PC-3 (cell line): ENCODE measurements at regions not wholly inside any gene's neighbourhood (a gene's known extent, or its start where the extent isn't known, plus 50 kb on each side); places are given as distances from the start of the nearest gene placed in this dataset.

ENCODE experiments used
- ATAC-seq: fragments of 200-7000 bp; cut with Tn5 transposase; 2 replicates; pipeline ENCODE4 v1.9.1; 2020; ENCODE audit warnings: mild to moderate bottlenecking, moderate library complexity
- BruUV-seq: library from RNA; stranded (reverse); fragments of 400-500 nt; replicated peaks from 2 replicates; lab custom pipeline; 2021; lab: Mats Ljungman, UMichigan
- CTCF ChIA-PET: fragments of 300-600 bp; sonication (Branson Sonifier 250); formaldehyde crosslinking; loops from one replicate; lab custom pipeline; 2022; ENCODE audit warnings: antibody characterized with exemption; lab: Charles Lee
- POLR2A ChIA-PET: fragments of 300-600 bp; sonication (Branson Sonifier 250); formaldehyde crosslinking; loops from one replicate; lab custom pipeline; 2022; ENCODE audit warnings: antibody characterized with exemption; ENCODE audit not compliant: unreplicated experiment; lab: Charles Lee
- DNase-seq: peaks from one replicate; pipeline ENCODE4 v3.0.0-alpha.2; 2015
- H2AFZ ChIP-seq: fragments of 300-600 bp; sonication (generic); 2 replicates; pipeline ENCODE4 v1.6.0; 2016; ENCODE audit warnings: antibody characterized with exemption, low read length
- H3F3A ChIP-seq: fragments of 300-600 bp; sonication (generic); one replicate; pipeline ENCODE4 v1.6.0; 2017; ENCODE audit warnings: antibody characterized with exemption, low read length, control low read depth, mild to moderate bottlenecking; ENCODE audit not compliant: unreplicated experiment
- H3K27ac ChIP-seq: fragments of 300-600 bp; sonication (generic); 2 replicates; pipeline ENCODE4 v1.5.1; 2016; ENCODE audit warnings: mild to moderate bottlenecking, low read length
- H3K27me3 ChIP-seq: fragments of 300-600 bp; sonication (generic); 2 replicates; pipeline ENCODE4 v1.6.1; 2016; ENCODE audit warnings: low read length, mixed read lengths
- H3K36me3 ChIP-seq: fragments of 300-600 bp; sonication (generic); 2 replicates; pipeline ENCODE4 v1.6.1; 2016; ENCODE audit warnings: low read depth, mixed run types, low read length, mixed read lengths
- H3K4me1 ChIP-seq: fragments of 300-600 bp; sonication (generic); 2 replicates; pipeline ENCODE4 v1.5.1; 2016; ENCODE audit warnings: low read length; ENCODE audit not compliant: insufficient read depth
- H3K4me2 ChIP-seq: fragments of 300-600 bp; sonication (generic); 2 replicates; pipeline ENCODE4 v1.6.0; 2016; ENCODE audit warnings: low read length
- H3K4me3 ChIP-seq: fragments of 300-600 bp; sonication (generic); 2 replicates; pipeline ENCODE4 v1.5.1; 2016; ENCODE audit warnings: mild to moderate bottlenecking, low read length, mixed read lengths
- H3K79me2 ChIP-seq: fragments of 300-600 bp; sonication (generic); 2 replicates; pipeline ENCODE4 v1.6.1; 2017; ENCODE audit warnings: low read length, mixed read lengths
- H3K9ac ChIP-seq: fragments of 300-600 bp; sonication (generic); 2 replicates; pipeline ENCODE4 v1.6.0; 2016; ENCODE audit warnings: mild to moderate bottlenecking, low read length
- H3K9me2 ChIP-seq: fragments of 300-600 bp; sonication (generic); replicated peaks from 2 replicates; pipeline ENCODE4 v1.6.1; 2016; ENCODE audit warnings: mixed run types, low read length, mixed read lengths
- H3K9me3 ChIP-seq: fragments of 300-600 bp; sonication (generic); 2 replicates; pipeline ENCODE4 v1.6.1; 2016; ENCODE audit warnings: low read length, mixed read lengths
- H4K20me1 ChIP-seq: fragments of 300-600 bp; sonication (generic); 2 replicates; pipeline ENCODE4 v1.6.1; 2016; ENCODE audit warnings: low read length, mixed read lengths
- EZH2 ChIP-seq: fragments of 300-600 bp; sonication (generic); IDR thresholded peaks from one replicate; pipeline ENCODE4 v1.6.1; 2017; ENCODE audit warnings: antibody characterized with exemption, mild to moderate bottlenecking, low read length; ENCODE audit not compliant: unreplicated experiment
- EZH2phosphoT487 ChIP-seq: fragments of 300-600 bp; sonication (generic); IDR thresholded peaks from 2 replicates; pipeline ENCODE4 v1.6.1; 2018; ENCODE audit warnings: mild to moderate bottlenecking, antibody characterized with exemption, low read length, borderline replicate concordance
- intact Hi-C: fragments of 100-400 bp; cut with micrococcal nuclease; formaldehyde crosslinking; loops from 2 replicates; pipeline ENCODE4 v1.9.0; 2023
- TF ChIP-seq, protein P1 (sequence below): fragments of 300-600 bp; sonication (generic); conservative IDR thresholded peaks from 2 replicates; pipeline ENCODE4 v1.5.1; 2017; ENCODE audit warnings: antibody characterized with exemption, low read depth, mild to moderate bottlenecking, low read length

DNA sequence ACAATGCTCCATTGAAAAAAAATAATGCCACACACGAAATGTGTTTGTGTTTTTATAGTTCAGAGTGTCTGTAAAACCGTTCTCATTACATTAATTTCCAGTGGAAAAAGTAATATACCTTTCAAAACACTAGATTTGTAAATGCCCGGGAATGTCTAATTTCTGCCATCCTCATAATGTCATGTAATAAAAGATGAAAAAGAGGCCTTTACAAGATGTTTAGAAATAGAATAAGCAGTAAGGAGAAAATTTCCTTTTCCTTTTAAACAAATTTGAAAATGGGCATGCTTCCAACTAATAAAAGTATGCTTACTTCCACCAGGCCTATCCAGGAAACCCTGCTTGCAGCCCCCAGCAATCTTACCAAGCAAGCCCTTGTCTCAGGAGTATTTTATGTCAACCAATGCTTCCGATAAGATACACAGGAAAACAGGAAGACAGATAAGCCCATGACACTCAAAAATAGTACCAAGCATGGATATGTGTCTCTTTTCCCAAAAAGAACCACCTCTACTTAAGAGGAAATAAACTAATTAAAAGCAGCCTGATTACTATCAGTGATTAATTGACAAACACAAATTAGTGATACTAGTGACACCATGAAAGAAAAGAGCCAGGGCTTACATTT lies 894.7 kb upstream of the INTU start:
- H3K4me1 ChIP-seq: no peaks in the 10 kb centered on the region

DNA sequence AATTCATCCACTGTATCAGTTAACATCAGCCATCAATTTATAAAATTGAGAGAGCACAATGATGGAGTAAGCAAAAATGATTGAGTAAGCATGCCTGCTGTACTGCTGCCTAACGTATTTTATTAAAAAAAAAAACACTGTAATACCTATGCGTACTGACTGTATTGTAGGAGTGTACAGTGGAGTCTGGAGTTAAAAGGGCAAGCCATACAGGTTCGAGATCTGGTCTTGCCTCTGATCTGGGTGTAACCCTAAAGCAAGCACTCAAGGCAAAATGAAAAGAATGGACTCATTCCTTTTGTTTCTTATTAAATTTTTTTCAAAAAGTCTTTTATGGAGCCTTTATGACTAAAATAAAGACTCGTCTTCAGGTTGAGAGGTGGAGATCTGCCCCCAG lies 894.2 kb upstream of the INTU start:
- H3K27ac ChIP-seq: no peak overlapping the region
- no peaks in the 10 kb centered on the region for H3K9me3 ChIP-seq
- H3K36me3 ChIP-seq: no peaks in the 10 kb centered on the region
- DNase-seq (no peak), ATAC-seq (no peak)
- POLR2A ChIA-PET: no interaction called here
- no peaks in the 10 kb centered on the region for H3K79me2 ChIP-seq
- H3K4me1 ChIP-seq: no peaks in the 10 kb centered on the region
- no peak overlapping the region for H2AFZ ChIP-seq
- H3K4me2 ChIP-seq: no peak overlapping the region
- intact Hi-C loops: no loop called here
- H3F3A ChIP-seq: no peaks in the 10 kb centered on the region
- CTCF ChIA-PET: no interaction called here
- H3K9me2 ChIP-seq: no peaks in the 10 kb centered on the region
- no peak for TF ChIP-seq EZH2
- TF ChIP-seq, protein P1, sequence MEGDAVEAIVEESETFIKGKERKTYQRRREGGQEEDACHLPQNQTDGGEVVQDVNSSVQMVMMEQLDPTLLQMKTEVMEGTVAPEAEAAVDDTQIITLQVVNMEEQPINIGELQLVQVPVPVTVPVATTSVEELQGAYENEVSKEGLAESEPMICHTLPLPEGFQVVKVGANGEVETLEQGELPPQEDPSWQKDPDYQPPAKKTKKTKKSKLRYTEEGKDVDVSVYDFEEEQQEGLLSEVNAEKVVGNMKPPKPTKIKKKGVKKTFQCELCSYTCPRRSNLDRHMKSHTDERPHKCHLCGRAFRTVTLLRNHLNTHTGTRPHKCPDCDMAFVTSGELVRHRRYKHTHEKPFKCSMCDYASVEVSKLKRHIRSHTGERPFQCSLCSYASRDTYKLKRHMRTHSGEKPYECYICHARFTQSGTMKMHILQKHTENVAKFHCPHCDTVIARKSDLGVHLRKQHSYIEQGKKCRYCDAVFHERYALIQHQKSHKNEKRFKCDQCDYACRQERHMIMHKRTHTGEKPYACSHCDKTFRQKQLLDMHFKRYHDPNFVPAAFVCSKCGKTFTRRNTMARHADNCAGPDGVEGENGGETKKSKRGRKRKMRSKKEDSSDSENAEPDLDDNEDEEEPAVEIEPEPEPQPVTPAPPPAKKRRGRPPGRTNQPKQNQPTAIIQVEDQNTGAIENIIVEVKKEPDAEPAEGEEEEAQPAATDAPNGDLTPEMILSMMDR: no peak
- no peak for TF ChIP-seq EZH2phosphoT487
- no peaks in the 10 kb centered on the region for H3K27me3 ChIP-seq
- no TSS peak for BruUV-seq
- H3K4me3 ChIP-seq: no peak overlapping the region
- no peak overlapping the region for H3K9ac ChIP-seq
- H4K20me1 ChIP-seq: no peaks in the 10 kb centered on the region

More for the DNA sequence above, 894.7 kb upstream of the INTU start:
- Histone ChIP-seq H4K20me1 (no peaks in the 10 kb centered on the region), H3K4me3 (no peak overlapping the region), H3K36me3 (no peaks in the 10 kb centered on the region), H2AFZ (no peak overlapping the region), H3K79me2 (no peaks in the 10 kb centered on the region), H3F3A (no peaks in the 10 kb centered on the region), H3K27ac (no peak overlapping the region), H3K27me3 (no peaks in the 10 kb centered on the region), H3K4me2 (no peak overlapping the region), H3K9me3 (no peaks in the 10 kb centered on the region), H3K9me2 (no peaks in the 10 kb centered on the region), H3K9ac (no peak overlapping the region)
- DNase-seq: no peak
- TF ChIP-seq, protein P1: no peak
- TF ChIP-seq EZH2phosphoT487: no peak
- TF ChIP-seq EZH2: no peak
- ChIA-PET POLR2A (no interaction called here), CTCF (no interaction called here)
- intact Hi-C loops: no loop called here
- no TSS peak for BruUV-seq
- ATAC-seq: no peak

DNA sequence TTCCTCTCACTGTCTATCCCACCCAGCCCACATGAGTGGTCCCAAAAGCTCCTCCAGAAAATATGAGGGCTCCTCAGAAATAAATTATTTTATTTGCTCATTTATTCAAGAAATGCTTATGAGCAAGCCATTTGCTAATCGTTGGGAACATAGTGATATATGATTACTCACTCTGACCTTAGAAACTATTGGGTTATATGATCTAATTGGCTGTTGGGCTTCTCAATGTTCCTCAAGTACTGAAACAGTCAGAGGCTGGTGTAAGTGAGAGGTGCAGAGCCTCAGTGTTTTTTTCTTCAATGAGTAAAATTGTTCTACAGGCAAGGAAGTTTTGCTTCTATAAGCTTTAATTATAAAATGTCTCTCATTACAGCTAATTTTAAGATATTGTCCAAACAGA lies 893.8 kb upstream of the INTU start:
- H3K36me3 ChIP-seq: no peaks in the 10 kb centered on the region
- no peak overlapping the region for H3K9ac ChIP-seq
- DNase-seq (peak; percentile 21), ATAC-seq (no peak)
- H3K9me2 ChIP-seq: no peaks in the 10 kb centered on the region
- no peak overlapping the region for H2AFZ ChIP-seq
- H3K4me2 ChIP-seq: no peak overlapping the region
- TF ChIP-seq, protein P1: no peak
- no peak for TF ChIP-seq EZH2
- no peak for TF ChIP-seq EZH2phosphoT487
- ChIA-PET POLR2A (no interaction called here), CTCF (no interaction called here)
- no peaks in the 10 kb centered on the region for H3K4me1 ChIP-seq
- H3K27me3 ChIP-seq: no peaks in the 10 kb centered on the region
- no peak overlapping the region for H3K27ac ChIP-seq
- H3K4me3 ChIP-seq: no peak overlapping the region
- no peaks in the 10 kb centered on the region for H4K20me1 ChIP-seq
- no peaks in the 10 kb centered on the region for H3K9me3 ChIP-seq
- intact Hi-C loops: no loop called here
- H3F3A ChIP-seq: no peaks in the 10 kb centered on the region
- no peaks in the 10 kb centered on the region for H3K79me2 ChIP-seq
- no TSS peak for BruUV-seq
